ENCODE measurements at regions not wholly inside any gene's neighbourhood (a gene's known extent, or its start where the extent isn't known, plus 50 kb on each side); places are given as distances from the start of the nearest gene placed in this dataset.

GRCh38 chr14:54090274-54090673 lies 133.6 kb upstream of the BMP4 start:
- Histone ChIP-seq H4K20me1 (ENCODE audit: control insufficient read depth, extremely low read depth, insufficient read depth, low read length) (no peaks in the 10 kb centered on the region), H3K9ac (ENCODE audit: control insufficient read depth, extremely low read depth, insufficient read depth, low read length) (no peak overlapping the region), H3K9me3 (ENCODE audit: control insufficient read depth, low read depth, low read length) (peaks cover 3% of the 10 kb centered on the region), H2AFZ (ENCODE audit: control insufficient read depth, low read length) (no peak overlapping the region), H3K4me2 (ENCODE audit: control insufficient read depth, extremely low read depth, insufficient read depth, low read depth, low read length) (no peak overlapping the region), H3K4me1 (ENCODE audit: control insufficient read depth, extremely low read depth, insufficient read depth, low read length) (no peaks in the 10 kb centered on the region), H3K27me3 (ENCODE audit: control insufficient read depth, extremely low read depth, insufficient read depth, low read length) (no peaks in the 10 kb centered on the region), H3K27ac (ENCODE audit: control insufficient read depth, insufficient read depth, low read length) (no peak overlapping the region), H3K4me3 (ENCODE audit: control insufficient read depth in 2 of 3, extremely low read depth in 1 of 3, insufficient read depth in 2 of 3, low read depth in 1 of 3, low read length in 3 of 3) (no peak overlapping the region), H3K9me1 (ENCODE audit: control insufficient read depth, extremely low read depth, insufficient read depth, low read length) (no peaks in the 10 kb centered on the region), H3K79me2 (ENCODE audit: control insufficient read depth, insufficient read depth, low read length) (no peaks in the 10 kb centered on the region), H3K36me3 (ENCODE audit: control insufficient read depth in 2 of 2, extremely low read depth in 1 of 2, insufficient read depth in 2 of 2, low read length in 2 of 2) (no peaks in the 10 kb centered on the region)
- FAIRE-seq = no peak
- TF ChIP-seq CTCF (optimal IDR thresholded peaks at IDR 0.05 in 1 of 3, IDR thresholded peaks at IDR 0.05 in 1 of 3, conservative IDR thresholded peaks at IDR 0.05 in 1 of 3; ENCODE audit: extremely low read depth in 1 of 3, insufficient read depth in 2 of 3, low read length in 3 of 3) (no peak), EZH2 (IDR thresholded peaks at IDR 0.05; ENCODE audit: low read length) (no peak)
- dilution Hi-C loops (cut with MboI; ENCODE audit: extremely low pct_ligation_motif_present, low sequenced_read_pairs) = no loop called here
- DNase-seq (ENCODE audit: low read depth, low spot score) = no peak

- H3K79me2 ChIP-seq (ENCODE audit: control insufficient read depth, insufficient read depth, low read length) = no peaks in the 10 kb centered on the region
- no peak overlapping the region for H2AFZ ChIP-seq (ENCODE audit: control insufficient read depth, low read length)
- H4K20me1 ChIP-seq (ENCODE audit: control insufficient read depth, extremely low read depth, insufficient read depth, low read length) = no peaks in the 10 kb centered on the region
- peaks cover 5% of the 10 kb centered on the region for H3K4me1 ChIP-seq (ENCODE audit: control insufficient read depth, extremely low read depth, insufficient read depth, low read length)
- H3K4me3 ChIP-seq (ENCODE audit: control insufficient read depth in 2 of 3, extremely low read depth in 1 of 3, insufficient read depth in 2 of 3, low read depth in 1 of 3, low read length in 3 of 3) = no peak overlapping the region
- no peaks in the 10 kb centered on the region for H3K27me3 ChIP-seq (ENCODE audit: control insufficient read depth, extremely low read depth, insufficient read depth, low read length)
- no peaks in the 10 kb centered on the region for H3K36me3 ChIP-seq (ENCODE audit: control insufficient read depth in 2 of 2, extremely low read depth in 1 of 2, insufficient read depth in 2 of 2, low read length in 2 of 2)
- TF ChIP-seq CTCF (optimal IDR thresholded peaks at IDR 0.05 in 1 of 3, IDR thresholded peaks at IDR 0.05 in 1 of 3, conservative IDR thresholded peaks at IDR 0.05 in 1 of 3; ENCODE audit: extremely low read depth in 1 of 3, insufficient read depth in 2 of 3, low read length in 3 of 3) (no peak), EZH2 (IDR thresholded peaks at IDR 0.05; ENCODE audit: low read length) (no peak)
- no peaks in the 10 kb centered on the region for H3K9me1 ChIP-seq (ENCODE audit: control insufficient read depth, extremely low read depth, insufficient read depth, low read length)
- DNase-seq (ENCODE audit: low read depth, low spot score) (no peak), FAIRE-seq (no peak)
- peaks cover 3% of the 10 kb centered on the region for H3K9me3 ChIP-seq (ENCODE audit: control insufficient read depth, low read depth, low read length)
- H3K27ac ChIP-seq (ENCODE audit: control insufficient read depth, insufficient read depth, low read length) = no peak overlapping the region
- no peak overlapping the region for H3K4me2 ChIP-seq (ENCODE audit: control insufficient read depth, extremely low read depth, insufficient read depth, low read depth, low read length)
- no peak overlapping the region for H3K9ac ChIP-seq (ENCODE audit: control insufficient read depth, extremely low read depth, insufficient read depth, low read length)
- dilution Hi-C loops (cut with MboI; ENCODE audit: extremely low pct_ligation_motif_present, low sequenced_read_pairs) = no loop called here
These were observed 138.1 kb upstream of the BMP4 start for GRCh38 chr14:54094765-54095164.
